ENCODE measurements at regions not wholly inside any gene's neighbourhood (a gene's known extent, or its start where the extent isn't known, plus 50 kb on each side); places are given as distances from the start of the nearest gene placed in this dataset.

GRCh38 chr4:89358935-89359638, 51.5 kb upstream of the GPRIN3 start:
- TF ChIP-seq CTCF (IDR thresholded peaks at IDR 0.05; ENCODE audit: low read depth, low read length): no peak
- TF ChIP-seq EZH2phosphoT487 (IDR thresholded peaks at IDR 0.05; ENCODE audit: low read depth): no peak
- Histone ChIP-seq H3K4me2 (ENCODE audit: low read length) (no peak overlapping the region), H3K79me2 (ENCODE audit: low read length) (no peaks in the 10 kb centered on the region), H3K4me1 (ENCODE audit: low read length) (no peaks in the 10 kb centered on the region), H3K27ac (ENCODE audit: low read length) (no peak overlapping the region), H4K20me1 (ENCODE audit: insufficient read depth, low read length) (no peaks in the 10 kb centered on the region), H3K27me3 (ENCODE audit: low read depth, low read length) (no peaks in the 10 kb centered on the region), H3K9ac (ENCODE audit: low read length) (no peak overlapping the region), H3K36me3 (replicated peaks; ENCODE audit: low read depth, low read length) (no peaks in the 10 kb centered on the region), H2AFZ (ENCODE audit: low read depth, low read length) (no peak overlapping the region), H3K9me3 (ENCODE audit: insufficient read depth, low read length) (no peaks in the 10 kb centered on the region), H3K4me3 (ENCODE audit: low read length) (no peak overlapping the region)

- no peak for TF ChIP-seq CTCF (IDR thresholded peaks at IDR 0.05; ENCODE audit: low read depth, low read length)
- TF ChIP-seq EZH2phosphoT487 (IDR thresholded peaks at IDR 0.05; ENCODE audit: low read depth): no peak
- Histone ChIP-seq H3K36me3 (replicated peaks; ENCODE audit: low read depth, low read length) (no peaks in the 10 kb centered on the region), H3K9me3 (ENCODE audit: insufficient read depth, low read length) (no peaks in the 10 kb centered on the region), H3K9ac (ENCODE audit: low read length) (no peak overlapping the region), H3K4me1 (ENCODE audit: low read length) (no peaks in the 10 kb centered on the region), H3K27ac (ENCODE audit: low read length) (no peak overlapping the region), H3K4me2 (ENCODE audit: low read length) (no peak overlapping the region), H3K4me3 (ENCODE audit: low read length) (no peak overlapping the region), H4K20me1 (ENCODE audit: insufficient read depth, low read length) (no peaks in the 10 kb centered on the region), H3K79me2 (ENCODE audit: low read length) (no peaks in the 10 kb centered on the region), H2AFZ (ENCODE audit: low read depth, low read length) (no peak overlapping the region), H3K27me3 (ENCODE audit: low read depth, low read length) (no peaks in the 10 kb centered on the region)
Observed at GRCh38 chr4:89357787-89358186, 50.2 kb upstream of the GPRIN3 start.
